ENCODE measurements at regions not wholly inside any gene's neighbourhood (a gene's known extent, or its start where the extent isn't known, plus 50 kb on each side); places are given as distances from the start of the nearest gene placed in this dataset.

- no peak for TF ChIP-seq EP300 (IDR thresholded peaks at IDR 0.05; ENCODE audit: borderline replicate concordance in 1 of 2, low read depth in 2 of 2, low read length in 2 of 2)
- no peak for TF ChIP-seq RXRA (IDR thresholded peaks at IDR 0.05; ENCODE audit: insufficient read depth, low read depth, low read length)
- TF ChIP-seq KDM5A (IDR thresholded peaks at IDR 0.05; ENCODE audit: low read length) = no peak
- no peak for TF ChIP-seq TBP (IDR thresholded peaks at IDR 0.05; ENCODE audit: low read depth, low read length)
- TF ChIP-seq CHD1 (IDR thresholded peaks at IDR 0.05; ENCODE audit: low read depth, low read length) = no peak
These were observed 129.1 kb downstream of the AIPL1 start (continued) for GRCh38 chr17:6305613-6306360.

Measured in H1 (cell line).